ENCODE measurements at regions not wholly inside any gene's neighbourhood (a gene's known extent, or its start where the extent isn't known, plus 50 kb on each side); places are given as distances from the start of the nearest gene placed in this dataset.

DNA sequence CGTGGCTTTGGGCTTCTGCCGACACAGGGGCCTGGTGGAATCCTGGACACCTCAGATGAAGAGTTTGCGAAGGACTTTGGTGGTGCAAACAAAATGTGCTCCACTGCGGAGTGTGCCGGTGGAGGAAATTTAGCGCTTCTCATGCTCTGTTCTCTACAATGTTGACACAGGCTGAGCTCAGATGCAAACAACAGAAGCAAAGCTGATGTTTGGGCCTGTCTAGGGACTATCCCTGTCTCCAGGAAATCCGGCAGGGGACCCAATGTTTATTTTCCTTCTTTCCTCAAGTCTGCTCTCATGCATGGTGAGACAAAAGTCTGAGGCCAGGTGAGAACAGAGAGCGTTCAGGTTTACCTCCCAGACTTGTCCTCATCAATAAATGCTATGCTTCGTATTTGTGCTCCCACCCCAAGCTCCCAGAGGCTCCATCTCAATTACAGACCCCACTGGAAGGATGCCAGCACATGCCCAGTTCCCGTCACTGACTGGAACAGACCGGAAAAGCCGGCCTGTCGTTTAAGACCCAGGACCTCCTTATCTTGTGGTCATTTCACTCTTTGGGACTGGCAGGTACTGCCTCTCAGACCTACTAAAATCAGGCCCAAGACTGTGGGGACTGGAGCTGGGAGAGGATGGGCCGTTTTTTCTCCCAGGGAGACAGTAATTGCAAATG, 105.7 kb upstream of the B3GAT1 start:
- TF ChIP-seq POLR2A (IDR thresholded peaks at IDR 0.05; ENCODE audit: low read length) (no peak), GATA1 (IDR thresholded peaks at IDR 0.05; ENCODE audit: low read depth, low read length) (no peak)
